Activated CD4-positive, alpha-beta memory T cell treated with anti-CD3 and anti-CD28 coated beads for 36 hours (primary cell): ENCODE measurements at regions not wholly inside any gene's neighbourhood (a gene's known extent, or its start where the extent isn't known, plus 50 kb on each side); places are given as distances from the start of the nearest gene placed in this dataset.

ENCODE experiments used
- CTCF ChIA-PET: fragments of 350-600 bp; sonication (Branson Sonifier 250); formaldehyde crosslinking; loops from one replicate; lab custom pipeline; 2021; ENCODE audit warnings: antibody characterized with exemption, inconsistent platforms; lab: Charles Lee
- POLR2A ChIA-PET: fragments of 350-600 bp; sonication (Branson Sonifier 250); formaldehyde crosslinking; loops from one replicate; lab custom pipeline; 2021; ENCODE audit warnings: antibody characterized with exemption; lab: Charles Lee
- DNase-seq: peaks from one replicate; pipeline ENCODE4 v3.0.0-alpha.2; 2020
- H3K27ac Mint-ChIP-seq: one replicate; pipeline ENCODE4 v1.8.0; 2021; ENCODE audit warnings: mixed read lengths
- H3K27me3 Mint-ChIP-seq: one replicate; pipeline ENCODE4 v1.8.0; 2021; ENCODE audit warnings: mixed read lengths
- H3K36me3 Mint-ChIP-seq: one replicate; pipeline ENCODE4 v1.8.0; 2021; ENCODE audit warnings: mixed read lengths
- H3K4me1 Mint-ChIP-seq: one replicate; pipeline ENCODE4 v1.8.0; 2021; ENCODE audit warnings: low read depth, mixed read lengths
- H3K4me3 Mint-ChIP-seq: one replicate; pipeline ENCODE4 v1.8.0; 2021; ENCODE audit warnings: mild to moderate bottlenecking, mixed read lengths
- H3K9me3 Mint-ChIP-seq: one replicate; pipeline ENCODE4 v1.8.0; 2021; ENCODE audit warnings: mixed read lengths
- intact Hi-C: fragments of 100-400 bp; cut with micrococcal nuclease; formaldehyde crosslinking; loops from one replicate; pipeline ENCODE4 v1.15.1; 2023

DNA sequence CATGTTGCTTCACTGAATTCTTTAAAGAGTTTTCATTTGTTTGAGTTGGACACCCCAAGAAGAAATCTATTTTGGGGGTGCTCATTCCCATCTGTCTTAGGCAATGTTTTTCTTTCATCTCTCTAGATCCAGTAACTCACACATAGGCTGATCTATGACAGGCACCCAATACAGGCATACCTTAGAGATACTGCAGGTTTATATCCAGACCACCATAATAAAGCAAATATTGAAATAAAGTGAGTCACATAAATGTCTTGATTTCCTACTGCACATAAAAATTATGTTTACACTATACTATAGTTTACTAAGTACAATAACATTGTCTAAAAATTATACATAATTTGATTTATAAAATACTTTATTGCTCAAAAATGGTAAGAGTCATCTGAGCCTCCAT, 364.5 kb downstream of the MTRR start:
- ChIA-PET POLR2A (no interaction called here), CTCF (no interaction called here)
- intact Hi-C loops = no loop called here
- Mint-ChIP-seq H3K27me3 (no peaks in the 10 kb centered on the region), H3K27ac (no peak overlapping the region), H3K4me1 (no peaks in the 10 kb centered on the region), H3K4me3 (no peak overlapping the region), H3K9me3 (peaks cover 4% of the 10 kb centered on the region), H3K36me3 (no peaks in the 10 kb centered on the region)
- no peak for DNase-seq

DNA sequence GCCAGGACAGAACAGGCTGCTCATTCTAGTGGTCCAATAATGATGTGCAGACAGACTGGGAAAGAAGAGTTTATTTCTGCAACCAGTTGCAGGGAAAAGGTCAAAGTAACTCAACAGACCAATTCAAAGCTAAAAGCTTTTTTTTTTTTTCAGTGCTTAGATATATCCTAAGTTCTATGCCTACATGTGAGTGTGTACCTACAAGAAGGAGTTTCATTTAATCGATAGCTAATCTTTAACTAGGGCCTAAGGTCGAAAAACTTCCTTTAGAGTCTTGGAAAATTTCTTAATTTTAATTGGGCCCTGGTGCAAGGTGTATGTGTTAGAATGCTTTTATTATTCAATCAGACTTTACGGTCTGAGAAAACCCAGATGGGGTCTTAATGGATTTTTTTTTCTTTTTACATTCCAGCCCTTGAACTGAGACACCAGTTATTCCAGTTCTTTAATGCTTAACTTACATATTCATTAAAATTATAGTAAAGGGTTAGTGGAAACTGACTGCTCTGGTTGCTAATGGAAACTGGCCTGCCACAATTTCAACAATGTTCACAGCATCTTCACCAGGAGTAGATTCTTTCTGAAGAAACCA, 365.3 kb downstream of the MTRR start:
- ChIA-PET CTCF (no interaction called here), POLR2A (no interaction called here)
- DNase-seq = no peak
- Mint-ChIP-seq H3K4me1 (no peaks in the 10 kb centered on the region), H3K9me3 (peaks cover 4% of the 10 kb centered on the region), H3K36me3 (no peaks in the 10 kb centered on the region), H3K4me3 (no peak overlapping the region), H3K27me3 (no peaks in the 10 kb centered on the region), H3K27ac (no peak overlapping the region)
- intact Hi-C loops = no loop called here

DNA sequence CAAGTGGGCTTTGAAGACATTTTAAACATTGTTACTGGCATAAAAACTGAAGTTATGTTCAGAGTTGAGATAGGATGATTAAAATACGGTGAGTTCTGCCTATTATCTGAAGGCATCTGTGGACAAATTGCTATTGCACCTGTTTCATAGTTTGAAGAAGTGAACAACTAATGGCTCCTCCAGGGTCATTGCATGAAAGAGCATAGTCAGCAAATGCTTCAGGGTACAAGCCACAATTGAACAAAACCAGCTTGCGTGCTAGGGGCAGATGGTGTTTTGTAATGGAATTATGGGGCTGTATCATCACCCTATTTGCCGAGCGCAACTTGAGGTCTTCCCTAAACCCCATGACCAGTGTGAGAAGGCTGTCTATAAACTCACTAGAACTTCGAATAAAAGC, 369.1 kb downstream of the MTRR start:
- Mint-ChIP-seq H3K4me1 (no peaks in the 10 kb centered on the region), H3K27ac (no peak overlapping the region), H3K27me3 (no peaks in the 10 kb centered on the region), H3K9me3 (peaks cover 4% of the 10 kb centered on the region), H3K36me3 (no peaks in the 10 kb centered on the region), H3K4me3 (no peak overlapping the region)
- no peak for DNase-seq
- intact Hi-C loops = no loop called here
- ChIA-PET POLR2A (no interaction called here), CTCF (no interaction called here)

DNA sequence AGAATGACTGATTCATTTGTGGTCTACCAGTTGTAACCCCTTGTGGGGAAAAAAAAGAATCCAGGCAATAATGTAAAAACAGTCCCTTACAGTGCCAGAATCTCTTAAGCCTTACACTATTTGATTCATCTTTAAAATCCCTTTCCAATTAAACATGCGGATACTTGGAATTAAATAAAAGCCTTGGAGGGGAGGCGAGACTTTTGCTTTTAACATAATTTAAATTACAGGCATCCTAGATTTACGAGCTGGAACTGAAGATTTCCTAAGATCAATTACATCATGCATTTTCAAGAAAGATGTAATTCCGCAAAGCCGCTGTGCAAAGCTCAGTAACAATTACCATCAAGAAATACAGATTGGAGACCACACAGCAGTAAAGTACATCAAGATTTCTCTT, 370.2 kb downstream of the MTRR start:
- H3K27me3 Mint-ChIP-seq = no peaks in the 10 kb centered on the region
- peaks cover 4% of the 10 kb centered on the region for H3K9me3 Mint-ChIP-seq
- DNase-seq = no peak
- intact Hi-C loops = no loop called here
- no peaks in the 10 kb centered on the region for H3K36me3 Mint-ChIP-seq
- POLR2A ChIA-PET = no interaction called here
- H3K4me3 Mint-ChIP-seq = no peak overlapping the region
- H3K4me1 Mint-ChIP-seq = no peaks in the 10 kb centered on the region
- CTCF ChIA-PET = no interaction called here
- no peak overlapping the region for H3K27ac Mint-ChIP-seq

DNA sequence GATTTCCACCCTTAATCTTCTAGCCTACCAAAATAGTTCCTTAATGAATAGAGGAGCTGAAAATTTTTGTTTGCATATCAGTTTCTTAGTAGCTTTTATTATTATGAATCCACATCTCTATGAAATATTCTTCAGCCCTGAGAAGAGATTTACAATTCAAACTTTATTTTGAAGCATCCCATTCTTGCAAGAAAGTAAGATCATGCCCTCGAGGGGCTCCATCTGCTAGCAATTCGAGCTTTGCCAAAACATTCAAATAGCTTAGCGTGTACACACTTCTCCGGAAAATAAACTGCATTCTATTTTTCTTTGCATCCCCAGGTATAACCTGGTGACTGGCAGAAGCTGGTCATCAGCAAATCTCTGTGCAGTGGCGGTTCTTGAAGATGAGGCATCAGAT, 370.7 kb downstream of the MTRR start:
- Mint-ChIP-seq H3K4me3 (no peak overlapping the region), H3K4me1 (no peaks in the 10 kb centered on the region), H3K27ac (no peak overlapping the region), H3K36me3 (no peaks in the 10 kb centered on the region), H3K9me3 (peaks cover 6% of the 10 kb centered on the region), H3K27me3 (no peaks in the 10 kb centered on the region)
- ChIA-PET POLR2A (no interaction called here), CTCF (no interaction called here)
- DNase-seq = no peak
- intact Hi-C loops = no loop called here

DNA sequence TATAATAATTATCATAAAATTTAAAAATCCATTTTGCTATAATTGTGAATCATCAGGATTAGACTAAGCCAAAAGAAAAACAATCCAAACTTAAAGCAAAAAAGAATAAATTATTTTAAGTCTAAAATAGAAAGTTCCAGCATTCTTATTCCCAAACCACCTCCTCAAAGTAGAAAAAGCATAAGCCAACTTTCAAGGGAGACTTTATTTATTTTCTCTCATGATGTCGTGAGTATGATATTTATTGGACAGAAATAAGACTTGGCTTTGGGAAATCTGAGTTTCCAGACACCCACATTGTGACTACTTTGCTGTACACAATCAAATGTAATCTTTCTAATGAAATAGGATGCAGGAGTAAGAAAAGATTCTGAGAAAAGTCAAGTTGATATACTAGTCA, 372.1 kb downstream of the MTRR start:
- intact Hi-C loops = no loop called here
- no peak for DNase-seq
- H3K36me3 Mint-ChIP-seq = no peaks in the 10 kb centered on the region
- POLR2A ChIA-PET = no interaction called here
- peaks cover 4% of the 10 kb centered on the region for H3K9me3 Mint-ChIP-seq
- no peak overlapping the region for H3K4me3 Mint-ChIP-seq
- H3K27ac Mint-ChIP-seq = no peak overlapping the region
- H3K27me3 Mint-ChIP-seq = no peaks in the 10 kb centered on the region
- no peaks in the 10 kb centered on the region for H3K4me1 Mint-ChIP-seq
- CTCF ChIA-PET = no interaction called here

DNA sequence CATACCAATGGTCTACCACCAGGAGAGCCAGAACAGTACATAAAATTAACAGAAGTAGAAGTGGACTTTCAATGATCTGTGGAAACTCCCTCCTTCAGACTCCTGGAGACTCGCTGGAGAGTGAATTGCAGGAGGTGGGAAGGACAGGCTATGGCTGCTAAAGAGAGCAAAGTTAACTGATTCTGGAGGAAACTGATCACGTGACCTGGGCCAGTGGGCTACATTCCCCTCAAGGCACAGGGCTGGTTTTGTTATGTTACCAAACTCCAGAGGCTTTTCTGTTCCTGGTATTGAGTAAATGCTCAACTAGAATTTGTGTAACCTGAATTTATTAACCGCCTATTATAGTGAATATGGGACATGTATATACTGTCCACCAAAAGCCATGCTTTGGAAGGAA, 372.6 kb downstream of the MTRR start:
- no peaks in the 10 kb centered on the region for H3K36me3 Mint-ChIP-seq
- intact Hi-C loops = no loop called here
- peaks cover 4% of the 10 kb centered on the region for H3K9me3 Mint-ChIP-seq
- no peak overlapping the region for H3K27ac Mint-ChIP-seq
- no peaks in the 10 kb centered on the region for H3K27me3 Mint-ChIP-seq
- no peak for DNase-seq
- H3K4me3 Mint-ChIP-seq = no peak overlapping the region
- CTCF ChIA-PET = no interaction called here
- POLR2A ChIA-PET = no interaction called here
- no peaks in the 10 kb centered on the region for H3K4me1 Mint-ChIP-seq

DNA sequence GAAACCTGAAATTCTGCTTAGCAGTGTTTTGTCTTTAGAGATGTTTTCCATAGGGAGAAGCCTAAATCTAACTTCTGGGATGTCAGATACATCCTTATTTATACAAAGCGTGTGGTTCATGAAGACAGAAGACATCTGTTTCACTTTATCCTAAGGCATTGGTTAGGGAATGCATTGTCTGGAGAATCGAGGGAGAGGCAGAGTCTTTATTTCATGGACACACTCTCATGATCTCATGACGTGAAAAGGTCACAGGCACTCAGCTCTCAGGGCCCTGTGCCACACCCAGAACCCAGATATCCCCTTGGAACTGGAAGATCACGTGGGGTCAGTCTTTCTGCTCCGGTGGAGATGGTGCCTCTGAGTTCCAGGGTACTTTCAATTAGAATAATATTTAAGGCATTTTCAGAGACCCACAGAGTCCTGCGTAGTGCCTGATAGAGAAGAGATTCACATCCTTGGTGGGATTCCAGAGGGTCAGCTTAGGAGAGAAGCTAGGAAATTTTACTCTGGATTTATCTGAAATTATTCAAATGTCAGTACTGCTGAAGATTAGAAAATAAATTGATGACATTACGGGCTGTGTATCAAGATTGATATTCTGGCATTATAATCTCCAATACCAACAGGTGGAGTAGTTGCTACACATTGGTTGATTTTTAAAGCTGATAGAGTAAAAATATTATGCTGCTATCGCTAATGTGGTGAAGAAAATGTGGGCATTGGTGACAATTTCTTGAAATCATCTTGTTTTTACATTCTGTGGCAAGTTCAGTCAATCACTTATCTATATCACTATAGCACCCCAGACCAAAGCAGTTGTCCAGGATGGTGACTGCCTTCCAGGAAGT, 378.3 kb downstream of the MTRR start:
- ChIA-PET POLR2A (no interaction called here), CTCF (no interaction called here)
- intact Hi-C loops = no loop called here
- Mint-ChIP-seq H3K36me3 (no peaks in the 10 kb centered on the region), H3K27me3 (no peaks in the 10 kb centered on the region), H3K27ac (no peak overlapping the region), H3K9me3 (peaks cover 4% of the 10 kb centered on the region), H3K4me1 (no peaks in the 10 kb centered on the region), H3K4me3 (no peak overlapping the region)
- no peak for DNase-seq

DNA sequence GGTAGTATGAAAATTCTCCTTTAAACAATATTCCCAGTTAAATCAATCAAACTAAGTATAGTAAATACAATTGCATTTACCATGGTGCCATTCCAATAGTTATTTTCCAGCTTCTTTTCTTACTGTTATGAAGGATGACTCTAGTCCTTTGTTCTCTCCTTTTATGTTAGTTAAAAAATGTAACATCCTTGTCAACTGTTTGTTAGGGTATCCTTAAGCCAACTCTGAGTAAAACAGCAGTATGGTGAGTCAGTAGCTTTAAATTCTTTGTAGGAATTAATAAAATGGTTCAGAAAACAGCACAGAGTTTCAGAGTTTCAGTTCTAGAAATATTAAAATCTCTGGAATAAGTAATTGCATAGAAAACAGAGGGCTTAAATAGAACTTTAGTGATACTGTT, 384.4 kb downstream of the MTRR start:
- H3K4me3 Mint-ChIP-seq = no peak overlapping the region
- no peak for DNase-seq
- ChIA-PET POLR2A (no interaction called here), CTCF (no interaction called here)
- H3K27ac Mint-ChIP-seq = no peak overlapping the region
- H3K36me3 Mint-ChIP-seq = no peaks in the 10 kb centered on the region
- H3K4me1 Mint-ChIP-seq = no peaks in the 10 kb centered on the region
- peaks cover 2% of the 10 kb centered on the region for H3K9me3 Mint-ChIP-seq
- intact Hi-C loops = no loop called here
- no peaks in the 10 kb centered on the region for H3K27me3 Mint-ChIP-seq

DNA sequence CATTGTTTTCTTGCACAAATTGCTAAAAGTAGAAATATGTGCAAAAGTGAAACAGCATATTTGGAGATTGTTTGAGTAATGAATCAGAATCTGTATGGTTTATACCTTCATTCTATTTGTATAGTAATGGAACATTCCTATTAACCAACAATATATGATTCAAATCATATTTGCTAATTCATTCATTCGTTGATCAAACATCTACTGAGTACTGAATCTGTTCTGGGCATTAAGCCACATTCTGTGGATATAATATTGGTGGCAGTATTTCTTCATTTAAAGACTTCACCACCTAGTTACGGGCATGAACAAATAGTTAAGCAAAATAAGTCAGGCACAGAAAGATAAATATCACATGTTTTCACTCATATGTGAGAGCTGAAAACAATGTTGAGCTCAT, 385.7 kb downstream of the MTRR start:
- intact Hi-C loops = no loop called here

DNA sequence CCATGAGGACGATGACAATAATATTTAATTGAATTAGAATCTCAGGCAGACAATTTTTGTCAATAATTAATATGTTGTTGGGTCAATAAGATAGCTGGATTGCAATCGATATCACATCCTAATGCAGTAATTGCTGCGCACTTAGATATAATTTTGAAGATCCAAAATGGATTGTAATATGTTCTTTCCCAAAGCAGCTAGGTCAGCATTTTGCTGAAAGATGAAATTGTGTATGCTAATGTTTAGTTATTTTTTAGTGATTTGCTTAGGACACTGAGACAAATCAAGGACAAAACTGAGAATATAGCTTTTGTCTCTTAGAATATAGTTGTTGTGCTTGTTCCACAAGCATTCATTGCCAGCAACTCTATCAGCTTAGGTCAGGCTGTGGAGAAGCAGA, 389.9 kb downstream of the MTRR start:
- H3K9me3 Mint-ChIP-seq = peaks cover 2% of the 10 kb centered on the region
- intact Hi-C loops = no loop called here
- ChIA-PET POLR2A (no interaction called here), CTCF (no interaction called here)
- H3K27ac Mint-ChIP-seq = no peak overlapping the region
- no peak for DNase-seq
- H3K4me1 Mint-ChIP-seq = no peaks in the 10 kb centered on the region
- H3K4me3 Mint-ChIP-seq = no peak overlapping the region
- H3K36me3 Mint-ChIP-seq = no peaks in the 10 kb centered on the region
- no peaks in the 10 kb centered on the region for H3K27me3 Mint-ChIP-seq

More for the DNA sequence above, 385.7 kb downstream of the MTRR start:
- Mint-ChIP-seq H3K36me3 (no peaks in the 10 kb centered on the region), H3K27ac (no peak overlapping the region), H3K9me3 (peaks cover 2% of the 10 kb centered on the region), H3K27me3 (no peaks in the 10 kb centered on the region), H3K4me1 (no peaks in the 10 kb centered on the region), H3K4me3 (no peak overlapping the region)
- ChIA-PET CTCF (no interaction called here), POLR2A (no interaction called here)
- no peak for DNase-seq

DNA sequence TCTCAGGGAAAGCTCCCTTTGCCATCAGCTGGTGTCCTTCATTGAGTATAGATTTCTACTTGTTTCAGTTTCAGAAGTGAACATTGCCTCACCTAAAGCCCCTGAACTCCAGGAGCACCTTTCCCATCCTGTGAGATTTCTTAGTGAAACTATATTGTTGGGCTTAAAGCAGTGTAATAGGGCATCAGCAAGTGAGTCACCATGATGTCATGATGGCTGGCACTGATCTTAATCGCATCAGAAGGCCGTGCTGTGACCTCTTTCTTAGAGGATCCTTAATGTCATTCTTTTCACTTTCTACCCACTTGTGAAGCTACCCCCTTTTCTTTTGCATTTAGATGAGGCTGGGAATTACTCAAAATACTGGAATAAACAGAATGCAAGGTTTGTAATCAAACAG, 401.3 kb downstream of the MTRR start:
- ChIA-PET POLR2A (no interaction called here), CTCF (no interaction called here)
- Mint-ChIP-seq H3K27ac (no peak overlapping the region), H3K36me3 (no peaks in the 10 kb centered on the region), H3K4me1 (no peaks in the 10 kb centered on the region), H3K4me3 (no peak overlapping the region), H3K9me3 (peaks cover 9% of the 10 kb centered on the region), H3K27me3 (no peaks in the 10 kb centered on the region)
- intact Hi-C loops = no loop called here
- DNase-seq = no peak

DNA sequence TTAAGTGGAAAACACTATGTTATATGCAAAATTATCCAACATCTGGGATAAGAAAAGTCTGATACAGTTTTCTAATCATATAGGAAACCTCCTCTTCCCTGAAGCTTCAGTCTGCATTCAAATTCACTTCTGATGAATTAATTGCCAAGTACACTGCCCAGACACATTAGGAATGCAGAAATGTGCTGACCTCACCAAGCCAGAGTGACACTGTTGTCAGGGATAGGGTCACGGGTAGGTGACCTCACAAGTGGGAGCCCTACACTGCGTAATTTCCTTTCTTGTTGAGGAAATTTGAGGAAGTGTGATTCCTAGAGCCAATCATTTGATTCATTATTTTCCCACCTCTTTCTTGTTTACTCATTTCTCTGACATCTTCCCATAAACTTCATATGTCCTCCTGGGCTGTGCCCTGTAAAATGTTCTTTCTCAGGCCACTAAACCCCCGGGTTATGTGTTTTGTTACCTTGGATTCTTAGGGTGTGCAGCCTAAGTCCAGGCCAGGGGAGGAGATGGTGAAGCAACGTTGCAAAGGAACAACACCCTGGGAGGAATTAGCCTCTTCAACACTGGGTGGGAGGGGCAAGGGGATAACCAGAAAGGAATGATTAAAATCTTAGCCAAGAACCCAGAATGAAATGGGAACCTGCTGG, 411.9 kb downstream of the MTRR start:
- Mint-ChIP-seq H3K4me1 (no peaks in the 10 kb centered on the region), H3K4me3 (no peak overlapping the region)

More for the DNA sequence above, 411.9 kb downstream of the MTRR start:
- no peak for DNase-seq
- Mint-ChIP-seq H3K27me3 (no peaks in the 10 kb centered on the region), H3K9me3 (peaks cover 6% of the 10 kb centered on the region), H3K27ac (no peak overlapping the region), H3K36me3 (no peaks in the 10 kb centered on the region)
- ChIA-PET POLR2A (no interaction called here), CTCF (no interaction called here)
- intact Hi-C loops = no loop called here
